Activated CD4-positive, alpha-beta memory T cell treated with anti-CD3 and anti-CD28 coated beads for 36 hours (primary cell): ENCODE measurements at regions not wholly inside any gene's neighbourhood (a gene's known extent, or its start where the extent isn't known, plus 50 kb on each side); places are given as distances from the start of the nearest gene placed in this dataset.
"Not testable (repeated sequence)": the region's sequence is repeated elsewhere in the genome, so short reads cannot be mapped to it uniquely, and the experiment has no call there.

Experiments
- CTCF ChIA-PET: fragments of 350-600 bp; sonication (Branson Sonifier 250); formaldehyde crosslinking; loops from one replicate; lab custom pipeline; 2021; ENCODE audit warnings: antibody characterized with exemption, inconsistent platforms; lab: Charles Lee
- POLR2A ChIA-PET: fragments of 350-600 bp; sonication (Branson Sonifier 250); formaldehyde crosslinking; loops from one replicate; lab custom pipeline; 2021; ENCODE audit warnings: antibody characterized with exemption; lab: Charles Lee
- DNase-seq: peaks from one replicate; pipeline ENCODE4 v3.0.0-alpha.2; 2020
- H3K27ac Mint-ChIP-seq: one replicate; pipeline ENCODE4 v1.8.0; 2021; ENCODE audit warnings: mixed read lengths
- H3K27me3 Mint-ChIP-seq: one replicate; pipeline ENCODE4 v1.8.0; 2021; ENCODE audit warnings: mixed read lengths
- H3K36me3 Mint-ChIP-seq: one replicate; pipeline ENCODE4 v1.8.0; 2021; ENCODE audit warnings: mixed read lengths
- H3K4me1 Mint-ChIP-seq: one replicate; pipeline ENCODE4 v1.8.0; 2021; ENCODE audit warnings: low read depth, mixed read lengths
- H3K4me3 Mint-ChIP-seq: one replicate; pipeline ENCODE4 v1.8.0; 2021; ENCODE audit warnings: mild to moderate bottlenecking, mixed read lengths
- H3K9me3 Mint-ChIP-seq: one replicate; pipeline ENCODE4 v1.8.0; 2021; ENCODE audit warnings: mixed read lengths
- intact Hi-C: fragments of 100-400 bp; cut with micrococcal nuclease; formaldehyde crosslinking; loops from one replicate; pipeline ENCODE4 v1.15.1; 2023

DNA sequence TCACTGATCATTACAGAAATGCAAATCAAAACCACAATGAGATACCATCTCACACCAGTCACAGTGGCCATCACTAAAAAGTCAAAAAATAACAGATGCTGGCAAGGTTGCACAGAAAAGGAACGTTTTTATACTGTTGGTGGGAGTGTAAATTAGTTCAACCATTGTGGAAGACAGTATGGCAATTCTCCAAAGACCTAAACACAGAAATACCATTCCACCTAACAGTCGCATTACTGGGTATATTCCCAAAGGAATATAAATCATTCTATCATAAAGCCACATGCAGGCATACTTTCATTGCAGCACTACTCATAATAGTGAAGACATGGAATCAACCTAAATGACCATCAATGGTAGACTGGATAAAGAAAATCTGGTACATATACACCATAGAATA is 83.2 kb upstream of the ARID5B start:
- CTCF ChIA-PET: interaction anchor here (0.8 to 2.6 kb wide), 2 partner anchors 9 to 68 kb away, joined by 4 to 18 read pairs; no protein-coding TSS in a partner anchor
- H3K9me3 Mint-ChIP-seq, POLR2A ChIA-PET, H3K4me1 Mint-ChIP-seq, H3K27ac Mint-ChIP-seq, H3K36me3 Mint-ChIP-seq, DNase-seq, H3K27me3 Mint-ChIP-seq, H3K4me3 Mint-ChIP-seq: not testable (repeated sequence)
- intact Hi-C loops: loop anchor here (5.0 kb wide), 1 partner anchor 66 kb away; no protein-coding TSS in a partner anchor

DNA sequence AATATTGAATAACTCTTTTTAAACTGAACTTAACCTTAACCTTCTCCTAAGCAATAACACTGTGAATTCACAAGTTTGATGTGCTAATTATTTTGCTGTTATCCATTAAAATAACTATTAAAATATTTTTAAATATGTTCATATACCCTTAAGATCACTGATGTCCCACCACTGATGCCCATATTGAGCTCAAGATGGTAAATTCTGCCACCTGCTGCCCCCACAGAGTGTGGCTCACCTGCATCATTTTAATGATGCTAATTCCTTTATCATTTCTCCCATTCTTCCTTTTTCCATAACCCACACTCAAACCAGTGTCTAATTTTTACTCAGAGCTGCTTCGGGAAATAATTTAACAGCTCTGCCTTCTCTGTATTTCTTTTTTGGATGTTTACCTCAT is 82.3 kb upstream of the ARID5B start:
- no peak for DNase-seq
- Mint-ChIP-seq H3K9me3 (no peaks in the 10 kb centered on the region), H3K27me3 (no peaks in the 10 kb centered on the region), H3K27ac (no peak overlapping the region), H3K4me1 (no peaks in the 10 kb centered on the region), H3K36me3 (no peaks in the 10 kb centered on the region), H3K4me3 (no peak overlapping the region)
- CTCF ChIA-PET: interaction anchor here (0.7 to 2.6 kb wide), 4 partner anchors 69 to 855 kb away, joined by 3 to 18 read pairs (median 4); no protein-coding TSS in a partner anchor
- intact Hi-C loops: loop anchor here (5.0 kb wide), 1 partner anchor 67 kb away; no protein-coding TSS in a partner anchor
- POLR2A ChIA-PET: no interaction called here

DNA sequence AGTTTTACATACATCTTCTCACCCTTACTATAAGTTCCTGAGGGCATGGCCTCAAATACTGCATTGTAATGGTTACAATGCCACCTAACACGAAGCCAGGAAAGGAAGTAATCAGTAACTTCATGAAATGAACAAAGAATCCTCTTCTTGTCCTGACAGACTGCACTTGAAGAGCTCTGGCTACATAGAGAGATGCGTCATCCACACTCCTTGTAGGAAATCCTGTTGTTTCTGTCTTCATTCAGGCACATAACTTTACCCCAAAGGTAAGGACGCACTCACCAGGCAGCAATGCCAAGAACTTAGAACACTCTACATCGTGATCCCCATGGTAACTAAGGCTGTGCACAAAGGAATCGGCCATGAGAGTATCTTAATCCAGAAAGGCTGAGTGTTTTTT is 80.3 kb upstream of the ARID5B start:
- intact Hi-C loops: no loop called here
- no peak for DNase-seq
- no peaks in the 10 kb centered on the region for H3K36me3 Mint-ChIP-seq
- ChIA-PET CTCF (interaction anchor here (0.6 to 2.6 kb wide), 4 partner anchors 70 to 209 kb away, joined by 4 to 18 read pairs (median 7); no protein-coding TSS in a partner anchor), POLR2A (no interaction called here)
- H3K27ac Mint-ChIP-seq: no peak overlapping the region
- H3K9me3 Mint-ChIP-seq: no peaks in the 10 kb centered on the region
- H3K27me3 Mint-ChIP-seq: no peaks in the 10 kb centered on the region
- no peak overlapping the region for H3K4me3 Mint-ChIP-seq
- H3K4me1 Mint-ChIP-seq: no peaks in the 10 kb centered on the region

DNA sequence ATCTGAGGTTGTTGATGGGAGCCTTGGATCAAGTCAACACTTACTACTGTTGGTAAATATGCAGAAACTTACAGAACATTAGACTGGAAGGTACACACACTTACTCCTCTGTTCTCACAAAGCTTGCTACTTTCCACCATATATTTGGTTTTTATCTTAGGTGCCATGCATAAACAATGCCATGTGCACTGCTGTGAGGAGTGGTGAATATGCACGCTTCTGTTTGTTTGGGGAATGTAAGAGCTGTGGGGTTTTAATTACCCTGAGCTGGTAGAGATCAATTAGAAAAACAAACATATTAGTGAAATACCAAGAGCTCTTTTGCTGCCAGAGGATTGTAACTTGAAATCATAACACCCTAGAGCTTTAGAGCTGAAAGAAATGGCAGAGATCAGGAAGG is 79.8 kb upstream of the ARID5B start:
- Mint-ChIP-seq H3K27ac (no peak overlapping the region), H3K27me3 (no peaks in the 10 kb centered on the region), H3K4me1 (no peaks in the 10 kb centered on the region), H3K36me3 (no peaks in the 10 kb centered on the region), H3K4me3 (no peak overlapping the region), H3K9me3 (no peaks in the 10 kb centered on the region)
- ChIA-PET POLR2A (no interaction called here), CTCF (interaction anchor here (1.1 to 1.8 kb wide), 3 partner anchors 10 to 89 kb away, joined by 4 to 6 read pairs (median 4); no protein-coding TSS in a partner anchor)
- DNase-seq: no peak
- intact Hi-C loops: no loop called here

DNA sequence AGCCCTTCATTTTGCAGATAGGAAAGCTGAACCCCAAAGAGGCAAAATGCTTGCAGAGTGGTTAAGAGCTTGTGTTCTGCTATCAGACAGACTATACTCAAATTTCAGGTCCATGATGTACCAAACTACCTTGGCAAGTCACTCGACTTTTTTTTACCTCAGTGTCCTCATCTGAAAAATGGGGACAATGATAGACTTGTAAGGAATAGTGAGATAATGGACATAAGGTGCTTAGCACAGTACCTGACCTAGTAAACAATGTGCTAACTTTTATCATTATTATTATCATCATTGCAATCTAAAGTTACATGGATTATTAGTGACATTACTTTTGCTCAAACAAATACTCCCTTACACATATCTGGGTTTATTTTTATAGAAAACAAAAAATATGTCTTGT is 79.4 kb upstream of the ARID5B start:
- H3K4me1 Mint-ChIP-seq: no peaks in the 10 kb centered on the region
- H3K9me3 Mint-ChIP-seq: no peaks in the 10 kb centered on the region
- intact Hi-C loops: no loop called here
- H3K27me3 Mint-ChIP-seq: no peaks in the 10 kb centered on the region
- H3K4me3 Mint-ChIP-seq: no peak overlapping the region
- H3K27ac Mint-ChIP-seq: no peak overlapping the region
- DNase-seq: no peak
- CTCF ChIA-PET: interaction anchor here (1.1 to 1.8 kb wide), 2 partner anchors 9 to 71 kb away, joined by 4 to 6 read pairs; no protein-coding TSS in a partner anchor
- H3K36me3 Mint-ChIP-seq: no peaks in the 10 kb centered on the region
- POLR2A ChIA-PET: no interaction called here

DNA sequence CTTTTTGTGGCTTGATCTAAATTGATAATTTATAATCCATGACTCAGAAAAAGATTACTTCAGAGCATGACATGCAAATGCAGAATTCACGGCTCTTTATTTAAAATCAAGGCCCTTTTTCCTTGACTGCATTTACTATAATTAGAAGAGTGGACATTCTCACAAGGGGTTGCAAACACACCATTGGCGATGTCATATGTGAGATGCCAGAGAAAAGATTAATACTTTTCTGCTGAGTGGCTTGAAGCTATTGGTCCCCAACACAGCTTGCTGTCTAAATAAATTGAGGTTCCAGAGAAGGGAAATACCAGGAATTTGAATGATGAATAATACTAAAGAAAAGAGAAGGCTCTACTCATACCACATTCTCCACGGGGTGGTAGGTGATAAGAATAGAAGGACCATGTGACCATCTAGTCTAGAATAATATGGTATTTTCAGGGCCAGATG is 78.7 kb upstream of the ARID5B start:
- no peaks in the 10 kb centered on the region for H3K36me3 Mint-ChIP-seq
- no peaks in the 10 kb centered on the region for H3K27me3 Mint-ChIP-seq
- POLR2A ChIA-PET: no interaction called here
- CTCF ChIA-PET: interaction anchor here (1.8 kb wide), 1 partner anchor 72 kb away, joined by 6 read pairs; no protein-coding TSS in a partner anchor
- H3K4me1 Mint-ChIP-seq: no peaks in the 10 kb centered on the region
- no peak overlapping the region for H3K4me3 Mint-ChIP-seq
- no peak overlapping the region for H3K27ac Mint-ChIP-seq
- no peak for DNase-seq
- no peaks in the 10 kb centered on the region for H3K9me3 Mint-ChIP-seq
- intact Hi-C loops: no loop called here

DNA sequence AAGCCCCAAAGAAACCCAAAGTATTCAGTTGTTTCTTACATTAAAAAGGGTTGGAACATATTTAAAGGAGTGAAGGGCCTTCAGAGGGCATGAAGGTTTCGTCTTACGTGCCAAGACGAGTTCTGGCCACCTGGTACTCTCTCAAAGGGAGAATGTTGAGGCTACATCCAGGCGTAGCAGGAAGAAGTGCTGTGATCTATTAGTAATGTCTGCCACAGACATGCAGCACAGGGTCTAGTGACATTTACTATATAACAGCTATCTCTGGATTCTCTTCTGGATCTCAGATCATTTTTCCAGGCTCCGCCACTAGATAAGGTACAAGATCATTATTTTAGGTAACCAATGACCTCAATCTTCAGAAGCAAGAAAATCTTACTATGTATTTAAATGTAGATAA is 76.5 kb upstream of the ARID5B start:
- Mint-ChIP-seq H3K4me1 (no peaks in the 10 kb centered on the region), H3K27me3 (no peaks in the 10 kb centered on the region), H3K27ac (no peak overlapping the region), H3K36me3 (no peaks in the 10 kb centered on the region), H3K4me3 (no peak overlapping the region), H3K9me3 (no peaks in the 10 kb centered on the region)
- CTCF ChIA-PET: no interaction called here
- POLR2A ChIA-PET: no interaction called here
- DNase-seq: no peak
- intact Hi-C loops: no loop called here

DNA sequence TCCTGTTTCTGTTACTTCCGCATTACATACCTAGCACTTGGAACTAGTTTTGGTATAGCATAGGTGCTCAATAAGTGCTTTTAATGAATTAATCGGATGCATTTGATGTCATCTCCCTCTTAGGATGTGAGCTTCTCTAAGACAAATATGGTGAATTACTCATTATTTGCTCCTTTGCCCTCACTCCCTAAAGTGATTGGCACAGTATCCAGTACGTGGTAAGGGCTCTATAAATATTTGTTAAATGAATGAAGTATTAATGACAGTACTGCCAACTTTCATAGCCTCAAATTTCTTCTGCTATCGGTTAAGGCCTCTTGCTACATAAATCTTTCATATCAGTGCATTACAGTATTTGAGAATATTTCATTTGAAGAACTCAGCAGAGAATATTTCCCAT is 75.9 kb upstream of the ARID5B start:
- Mint-ChIP-seq H3K27ac (no peak overlapping the region), H3K36me3 (no peaks in the 10 kb centered on the region), H3K9me3 (no peaks in the 10 kb centered on the region), H3K4me1 (no peaks in the 10 kb centered on the region), H3K27me3 (no peaks in the 10 kb centered on the region), H3K4me3 (no peak overlapping the region)
- ChIA-PET POLR2A (no interaction called here), CTCF (no interaction called here)
- intact Hi-C loops: no loop called here
- DNase-seq: no peak

DNA sequence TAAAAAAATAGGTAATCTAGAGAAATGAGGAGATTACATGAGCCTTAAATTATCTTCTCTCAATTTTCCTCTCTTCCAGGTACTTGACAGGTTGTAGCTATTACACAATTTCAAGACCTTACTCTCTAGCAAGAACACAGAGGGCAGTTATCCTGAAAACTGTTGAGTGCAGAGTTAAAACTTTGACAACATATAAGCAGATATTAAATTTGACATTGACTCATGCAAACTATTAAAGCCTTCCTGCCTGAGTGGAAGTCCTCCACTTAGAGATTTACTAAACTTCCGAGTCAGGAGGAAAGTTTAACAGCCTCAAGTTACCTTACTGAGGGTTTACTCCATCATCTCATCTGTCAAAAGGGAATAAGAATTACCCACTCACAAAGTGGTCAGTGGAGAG is 73.5 kb upstream of the ARID5B start:
- Mint-ChIP-seq H3K27me3 (no peaks in the 10 kb centered on the region), H3K27ac (no peak overlapping the region), H3K36me3 (no peaks in the 10 kb centered on the region), H3K4me3 (no peak overlapping the region), H3K4me1 (no peaks in the 10 kb centered on the region), H3K9me3 (no peaks in the 10 kb centered on the region)
- intact Hi-C loops: no loop called here
- ChIA-PET CTCF (interaction anchor here (0.6 kb wide), 1 partner anchor 83 kb away, joined by 4 read pairs; no protein-coding TSS in a partner anchor), POLR2A (no interaction called here)
- DNase-seq: no peak

DNA sequence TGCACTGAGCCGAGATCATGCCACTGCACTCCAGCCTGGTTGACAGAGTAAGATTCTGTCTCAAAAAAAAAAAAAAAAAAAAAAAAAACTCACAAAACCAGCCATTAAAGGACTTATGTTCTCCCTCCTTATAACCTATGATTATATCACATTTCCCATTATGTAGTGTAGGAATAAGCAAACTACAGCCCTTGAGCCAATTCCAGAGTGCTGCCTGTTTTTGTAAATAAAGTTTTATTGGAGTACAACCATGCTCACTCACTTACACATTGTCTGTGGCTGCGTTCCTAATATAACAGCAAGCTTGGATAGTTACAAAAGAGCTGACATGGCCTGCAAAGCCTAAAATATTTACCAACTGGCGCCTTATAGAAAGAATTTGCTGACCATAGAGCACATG is 72.7 kb upstream of the ARID5B start:
- H3K36me3 Mint-ChIP-seq: no peaks in the 10 kb centered on the region
- H3K9me3 Mint-ChIP-seq: no peaks in the 10 kb centered on the region
- no peaks in the 10 kb centered on the region for H3K4me1 Mint-ChIP-seq
- ChIA-PET CTCF (no interaction called here), POLR2A (no interaction called here)
- no peak overlapping the region for H3K27ac Mint-ChIP-seq
- intact Hi-C loops: no loop called here
- no peak for DNase-seq
- no peaks in the 10 kb centered on the region for H3K27me3 Mint-ChIP-seq
- no peak overlapping the region for H3K4me3 Mint-ChIP-seq

DNA sequence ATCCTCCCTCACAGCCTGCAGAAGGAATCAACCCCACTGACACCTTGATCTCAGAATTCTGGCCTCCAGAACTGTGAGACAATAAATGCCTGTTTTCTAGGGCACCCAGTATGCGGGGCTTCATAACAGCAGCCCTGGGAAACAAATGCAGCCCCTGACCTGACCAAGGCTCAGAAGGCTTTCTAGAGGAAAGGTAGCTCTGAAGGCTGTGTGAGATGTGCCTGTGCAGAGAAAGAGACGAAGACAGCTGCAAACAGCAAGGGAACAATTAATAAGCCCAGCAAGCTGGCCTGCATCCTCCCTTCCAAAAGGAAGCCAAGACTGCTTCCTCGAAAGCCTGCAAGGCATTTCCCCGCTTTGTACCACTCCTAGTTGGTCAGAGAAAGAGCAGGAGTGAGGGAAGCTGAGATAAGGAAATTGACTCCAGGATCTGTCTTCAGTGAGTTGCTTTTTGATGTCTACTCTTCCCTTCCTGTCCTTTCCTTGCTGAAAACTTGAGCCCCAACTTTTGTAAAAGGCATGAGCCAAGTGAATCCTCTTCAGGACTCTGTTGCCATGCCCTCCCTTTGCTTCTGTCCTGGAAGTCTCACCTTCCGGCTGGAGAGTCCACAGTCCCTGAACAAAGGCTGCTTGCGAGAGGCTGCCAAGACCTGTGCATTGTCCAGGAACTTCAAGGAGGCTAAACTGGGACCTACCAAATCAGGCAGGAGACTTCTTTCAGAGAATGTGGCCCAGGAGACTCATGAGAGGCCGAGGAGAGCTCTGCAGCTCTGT is 71.2 kb upstream of the ARID5B start:
- DNase-seq: no peak
- peaks cover 4% of the 10 kb centered on the region for H3K4me1 Mint-ChIP-seq
- H3K4me3 Mint-ChIP-seq: no peak overlapping the region
- ChIA-PET CTCF (interaction anchor here (0.9 kb wide), 1 partner anchor 86 kb away, joined by 3 read pairs; no protein-coding TSS in a partner anchor), POLR2A (no interaction called here)
- no peak overlapping the region for H3K27ac Mint-ChIP-seq
- intact Hi-C loops: loop anchor here (10.0 kb wide), 1 partner anchor 1015 kb away; no protein-coding TSS in a partner anchor
- no peaks in the 10 kb centered on the region for H3K9me3 Mint-ChIP-seq
- no peaks in the 10 kb centered on the region for H3K36me3 Mint-ChIP-seq
- H3K27me3 Mint-ChIP-seq: no peaks in the 10 kb centered on the region

DNA sequence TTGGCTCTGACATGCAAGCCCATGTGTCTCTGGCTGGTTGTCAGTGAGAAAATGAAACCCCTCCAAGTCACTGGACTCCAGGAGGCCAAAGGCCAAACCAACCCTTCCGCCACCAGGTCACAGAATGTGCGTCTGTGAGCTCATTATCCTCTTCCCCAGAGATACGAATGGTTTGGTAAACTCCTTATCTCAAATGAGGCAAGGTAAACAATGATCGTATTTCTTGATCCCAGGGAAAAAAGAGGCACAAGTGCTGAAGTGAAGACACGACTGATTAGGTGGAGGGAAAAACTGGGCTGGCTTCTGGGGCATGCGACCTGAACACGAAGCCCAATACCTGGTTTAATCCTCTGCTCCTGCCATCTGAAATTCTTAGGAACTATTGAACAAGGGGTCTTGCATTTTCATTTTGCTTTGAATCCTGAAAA is 70.6 kb upstream of the ARID5B start:
- Mint-ChIP-seq H3K4me1 (peaks cover 10% of the 10 kb centered on the region), H3K27me3 (no peaks in the 10 kb centered on the region), H3K4me3 (no peak overlapping the region), H3K9me3 (no peaks in the 10 kb centered on the region), H3K27ac (no peak overlapping the region), H3K36me3 (no peaks in the 10 kb centered on the region)
- intact Hi-C loops: loop anchor here (10.0 kb wide), 1 partner anchor 1016 kb away; no protein-coding TSS in a partner anchor
- ChIA-PET CTCF (interaction anchor here (0.9 kb wide), 2 partner anchors 9 to 86 kb away, joined by 3 to 4 read pairs; no protein-coding TSS in a partner anchor), POLR2A (no interaction called here)
- DNase-seq: no peak
